ENCODE measurements at regions not wholly inside any gene's neighbourhood (a gene's known extent, or its start where the extent isn't known, plus 50 kb on each side); places are given as distances from the start of the nearest gene placed in this dataset.

GRCh38 chr4:126526335-126526734, 1106.4 kb upstream of the INTU start:
- no peak for TF ChIP-seq ZNF207 (IDR thresholded peaks at IDR 0.05; ENCODE audit: borderline replicate concordance)
- no peak for TF ChIP-seq PAX8 (IDR thresholded peaks at IDR 0.05)
- no peak for TF ChIP-seq NRF1 (conservative IDR thresholded peaks at IDR 0.05; ENCODE audit: low read depth, low read length)
- TF ChIP-seq USF2 (IDR thresholded peaks at IDR 0.05; ENCODE audit: borderline replicate concordance, low read depth, low read length): no peak
- TF ChIP-seq ASH2L (IDR thresholded peaks at IDR 0.05; ENCODE audit: borderline replicate concordance, low read depth): no peak
- TF ChIP-seq BHLHE40 (IDR thresholded peaks at IDR 0.05; ENCODE audit: borderline replicate concordance in 1 of 2, low read depth in 2 of 2, low read length in 1 of 2): no peak
- no peak for TF ChIP-seq ZNF622 (IDR thresholded peaks at IDR 0.05)
- no peak for TF ChIP-seq SREBF1 (IDR thresholded peaks at IDR 0.05; ENCODE audit: low read length)
- no peak for TF ChIP-seq MEF2A (IDR thresholded peaks at IDR 0.05; ENCODE audit: insufficient read depth, low read depth, low read length)
- TF ChIP-seq EED (IDR thresholded peaks at IDR 0.05; ENCODE audit: low read depth): no peak
- TF ChIP-seq HDGF (IDR thresholded peaks at IDR 0.05): no peak

More at GRCh38 chr4:126526335-126526734, 1106.4 kb upstream of the INTU start:
- H3K27ac ChIP-seq (ENCODE audit: control insufficient read depth, insufficient read depth): no peak overlapping the region
- 0% methylated on average over 2 of the region's 2 CpGs for WGBS (ENCODE audit: insufficient coverage, insufficient replicate concordance, low lambda C conversion rate, missing lambda C conversion rate)
- no peaks in the 10 kb centered on the region for H3K36me3 ChIP-seq (ENCODE audit: control insufficient read depth in 2 of 2, insufficient read depth in 2 of 2, low read length in 1 of 2)
- no TSS peak for BruUV-seq (replicated peaks)
- intact Hi-C loops (cut with micrococcal nuclease; ENCODE audit: unreplicated experiment) (no loop called here), in situ Hi-C loops (cut with MboI) (no loop called here)
- H2AFZ ChIP-seq (ENCODE audit: control insufficient read depth, low read depth, low read length): no peak overlapping the region
- ChIA-PET CTCF (no interaction called here), RAD21 (ENCODE audit: unreplicated experiment) (no interaction called here), POLR2A (no interaction called here), SMC1A (ENCODE audit: uncharacterized antibody, unreplicated experiment) (interaction anchor here (0.7 kb wide), 1 partner anchor 16 kb away, joined by 3 read pairs; no protein-coding TSS in a partner anchor)
- H3K9me3 ChIP-seq (replicated peaks; ENCODE audit: control insufficient read depth, insufficient read depth, low read length): no peaks in the 10 kb centered on the region; the same call in 2 of the 3 replicates
- no peak for ATAC-seq
- no peak overlapping the region for H3K4me2 ChIP-seq (ENCODE audit: control insufficient read depth, insufficient read depth)
- no peaks in the 10 kb centered on the region for H3K79me2 ChIP-seq (ENCODE audit: control insufficient read depth, insufficient read depth, low read length)
- H3K9ac ChIP-seq (ENCODE audit: control insufficient read depth, insufficient read depth, low read length): no peak overlapping the region
- H4K20me1 ChIP-seq (ENCODE audit: control insufficient read depth, insufficient read depth): no peaks in the 10 kb centered on the region
- DNase-seq (ENCODE audit: low read depth, low spot score): no peak
- H3K4me3 ChIP-seq: no peak overlapping the region
- no peaks in the 10 kb centered on the region for H3K4me1 ChIP-seq (ENCODE audit: control insufficient read depth, insufficient read depth, low read length)
- FAIRE-seq: no peak
- no peaks in the 10 kb centered on the region for H3K27me3 ChIP-seq (replicated peaks in 1 of 2; ENCODE audit: control insufficient read depth in 2 of 2, insufficient read depth in 2 of 2, low read length in 1 of 2)
